ENCODE measurements at regions not wholly inside any gene's neighbourhood (a gene's known extent, or its start where the extent isn't known, plus 50 kb on each side); places are given as distances from the start of the nearest gene placed in this dataset.

GRCh38 chr3:170644711-170645110, 58.8 kb upstream of the SLC7A14 start:
- Histone ChIP-seq H2AFZ (ENCODE audit: low read depth, low read length) (no peak overlapping the region), H3K79me2 (ENCODE audit: control insufficient read depth, insufficient read depth, low read length) (no peaks in the 10 kb centered on the region), H3K9me1 (replicated peaks; ENCODE audit: control insufficient read depth, extremely low read depth, insufficient read depth, low read length) (no peaks in the 10 kb centered on the region), H3K27ac (ENCODE audit: insufficient read depth, low read depth, low read length) (no peak overlapping the region), H3K36me3 (ENCODE audit: control insufficient read depth in 2 of 2, extremely low read depth in 1 of 2, insufficient read depth in 2 of 2, low read length in 2 of 2) (no peaks in the 10 kb centered on the region), H3K9me3 (replicated peaks; ENCODE audit: control insufficient read depth, insufficient read depth, low read length) (no peaks in the 10 kb centered on the region), H3K4me2 (ENCODE audit: insufficient read depth, low read length) (no peak overlapping the region), H4K20me1 (replicated peaks; ENCODE audit: control insufficient read depth, extremely low read depth, insufficient read depth, low read length) (no peaks in the 10 kb centered on the region), H3K27me3 (ENCODE audit: control insufficient read depth in 2 of 2, insufficient read depth in 2 of 2, low read length in 2 of 2) (no peaks in the 10 kb centered on the region), H3K9ac (replicated peaks; ENCODE audit: extremely low read depth, insufficient read depth, low read length) (no peak overlapping the region), H3K4me3 (replicated peaks in 1 of 3; ENCODE audit: insufficient read depth in 1 of 3, low read depth in 1 of 3, low read length in 3 of 3) (no peak overlapping the region), H3K4me1 (ENCODE audit: control insufficient read depth, extremely low read depth, insufficient read depth, low read length) (no peaks in the 10 kb centered on the region)
- FAIRE-seq (no peak), DNase-seq (ENCODE audit: low read depth, low spot score) (no peak)
- TF ChIP-seq JUN (IDR thresholded peaks at IDR 0.05; ENCODE audit: borderline replicate concordance, insufficient read depth, insufficient read length, low read depth) (no peak), GATA2 (IDR thresholded peaks at IDR 0.05; ENCODE audit: insufficient read depth, insufficient read length, low read depth, low read length) (no peak), POLR2A (IDR thresholded peaks at IDR 0.05; ENCODE audit: low read depth, low read length) (no peak), FOS (IDR thresholded peaks at IDR 0.05; ENCODE audit: borderline replicate concordance, insufficient read depth, low read length) (no peak)
- TF ChIP-seq, protein P1, sequence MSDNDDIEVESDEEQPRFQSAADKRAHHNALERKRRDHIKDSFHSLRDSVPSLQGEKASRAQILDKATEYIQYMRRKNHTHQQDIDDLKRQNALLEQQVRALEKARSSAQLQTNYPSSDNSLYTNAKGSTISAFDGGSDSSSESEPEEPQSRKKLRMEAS (IDR thresholded peaks at IDR 0.05; ENCODE audit: insufficient read depth, insufficient read length): no peak
- TF ChIP-seq, protein P2, sequence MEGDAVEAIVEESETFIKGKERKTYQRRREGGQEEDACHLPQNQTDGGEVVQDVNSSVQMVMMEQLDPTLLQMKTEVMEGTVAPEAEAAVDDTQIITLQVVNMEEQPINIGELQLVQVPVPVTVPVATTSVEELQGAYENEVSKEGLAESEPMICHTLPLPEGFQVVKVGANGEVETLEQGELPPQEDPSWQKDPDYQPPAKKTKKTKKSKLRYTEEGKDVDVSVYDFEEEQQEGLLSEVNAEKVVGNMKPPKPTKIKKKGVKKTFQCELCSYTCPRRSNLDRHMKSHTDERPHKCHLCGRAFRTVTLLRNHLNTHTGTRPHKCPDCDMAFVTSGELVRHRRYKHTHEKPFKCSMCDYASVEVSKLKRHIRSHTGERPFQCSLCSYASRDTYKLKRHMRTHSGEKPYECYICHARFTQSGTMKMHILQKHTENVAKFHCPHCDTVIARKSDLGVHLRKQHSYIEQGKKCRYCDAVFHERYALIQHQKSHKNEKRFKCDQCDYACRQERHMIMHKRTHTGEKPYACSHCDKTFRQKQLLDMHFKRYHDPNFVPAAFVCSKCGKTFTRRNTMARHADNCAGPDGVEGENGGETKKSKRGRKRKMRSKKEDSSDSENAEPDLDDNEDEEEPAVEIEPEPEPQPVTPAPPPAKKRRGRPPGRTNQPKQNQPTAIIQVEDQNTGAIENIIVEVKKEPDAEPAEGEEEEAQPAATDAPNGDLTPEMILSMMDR (IDR thresholded peaks at IDR 0.05; ENCODE audit: extremely low read depth in 1 of 2, insufficient read depth in 1 of 2, low read depth in 1 of 2, low read length in 2 of 2): no peak
- intact Hi-C loops (cut with micrococcal nuclease) (no loop called here), dilution Hi-C loops (cut with MboI; ENCODE audit: extremely low pct_ligation_motif_present, low sequenced_read_pairs) (no loop called here)
- POLR2A ChIA-PET: no interaction called here
- no TSS peak for BruUV-seq (replicated peaks)
- CTCF ChIA-PET: no interaction called here

DNA sequence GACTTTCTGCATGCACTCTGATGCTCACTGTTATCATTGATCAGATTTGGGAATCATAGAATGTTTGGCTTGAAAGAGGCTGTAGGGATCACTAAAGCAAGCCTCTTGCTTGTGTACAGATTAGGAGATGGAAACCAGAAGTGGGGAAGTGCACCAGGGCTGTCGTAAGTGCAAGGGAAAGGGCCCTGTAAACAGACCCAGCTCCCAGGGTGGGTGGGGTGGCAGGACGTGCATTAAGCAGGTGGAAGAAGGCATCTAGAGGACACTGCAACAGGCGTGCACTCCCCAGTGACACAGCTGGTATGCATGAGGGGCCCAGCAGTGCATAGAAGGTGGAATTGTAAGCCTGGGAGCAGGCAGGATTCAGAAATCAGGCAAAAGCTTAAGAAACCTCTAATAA, 58.0 kb upstream of the SLC7A14 start:
- ChIA-PET POLR2A (no interaction called here), CTCF (no interaction called here)
- no peak for DNase-seq (ENCODE audit: low read depth, low spot score)
- Histone ChIP-seq H3K4me2 (ENCODE audit: insufficient read depth, low read length) (no peak overlapping the region), H3K4me3 (replicated peaks in 1 of 3; ENCODE audit: insufficient read depth in 1 of 3, low read depth in 1 of 3, low read length in 3 of 3) (no peak overlapping the region), H3K9me1 (replicated peaks; ENCODE audit: control insufficient read depth, extremely low read depth, insufficient read depth, low read length) (no peaks in the 10 kb centered on the region), H3K79me2 (ENCODE audit: control insufficient read depth, insufficient read depth, low read length) (no peaks in the 10 kb centered on the region), H3K4me1 (ENCODE audit: control insufficient read depth, extremely low read depth, insufficient read depth, low read length) (no peaks in the 10 kb centered on the region), H4K20me1 (replicated peaks; ENCODE audit: control insufficient read depth, extremely low read depth, insufficient read depth, low read length) (no peaks in the 10 kb centered on the region), H3K27ac (ENCODE audit: insufficient read depth, low read depth, low read length) (no peak overlapping the region), H3K36me3 (ENCODE audit: control insufficient read depth in 2 of 2, extremely low read depth in 1 of 2, insufficient read depth in 2 of 2, low read length in 2 of 2) (no peaks in the 10 kb centered on the region), H3K9ac (replicated peaks; ENCODE audit: extremely low read depth, insufficient read depth, low read length) (no peak overlapping the region), H2AFZ (ENCODE audit: low read depth, low read length) (no peak overlapping the region), H3K27me3 (ENCODE audit: control insufficient read depth in 2 of 2, insufficient read depth in 2 of 2, low read length in 2 of 2) (no peaks in the 10 kb centered on the region), H3K9me3 (replicated peaks; ENCODE audit: control insufficient read depth, insufficient read depth, low read length) (no peaks in the 10 kb centered on the region)
- intact Hi-C loops (cut with micrococcal nuclease) (no loop called here), dilution Hi-C loops (cut with MboI; ENCODE audit: extremely low pct_ligation_motif_present, low sequenced_read_pairs) (no loop called here)
- no peak for TF ChIP-seq GATA2 (IDR thresholded peaks at IDR 0.05; ENCODE audit: insufficient read depth, insufficient read length, low read depth, low read length)
- TF ChIP-seq JUN (IDR thresholded peaks at IDR 0.05; ENCODE audit: borderline replicate concordance, insufficient read depth, insufficient read length, low read depth): no peak
- no peak for TF ChIP-seq POLR2AphosphoS5 (IDR thresholded peaks at IDR 0.05; ENCODE audit: insufficient read depth, low read depth, low read length)
- TF ChIP-seq, protein P1 (IDR thresholded peaks at IDR 0.05; ENCODE audit: insufficient read depth, insufficient read length): no peak
- TF ChIP-seq, protein P2 (IDR thresholded peaks at IDR 0.05; ENCODE audit: extremely low read depth in 1 of 2, insufficient read depth in 1 of 2, low read depth in 1 of 2, low read length in 2 of 2): no peak
- no peak for TF ChIP-seq MYC (IDR thresholded peaks at IDR 0.05; ENCODE audit: low read depth, low read length)
- no peak for TF ChIP-seq POLR2A (IDR thresholded peaks at IDR 0.05; ENCODE audit: low read depth, low read length)
- TF ChIP-seq FOS (IDR thresholded peaks at IDR 0.05; ENCODE audit: borderline replicate concordance, insufficient read depth, low read length): no peak
- TF ChIP-seq EZH2 (IDR thresholded peaks at IDR 0.05; ENCODE audit: borderline replicate concordance, low read depth, low read length, severe bottlenecking): no peak
- BruUV-seq (replicated peaks): no TSS peak
- no peak for FAIRE-seq
